Gastroesophageal sphincter (tissue), 4 donors: ENCODE measurements at regions not wholly inside any gene's neighbourhood (a gene's known extent, or its start where the extent isn't known, plus 50 kb on each side); places are given as distances from the start of the nearest gene placed in this dataset.

Source experiments
- ATAC-seq: fragments of 150-250 bp; one replicate; pipeline ENCODE4 v1.9.1; 2016; ENCODE audit warnings: mild to moderate bottlenecking, moderate library complexity
- H3K27ac ChIP-seq, 4 donors: fragments of 200-600 bp; sonication (generic) in 3 of 4; 1 replicate in 3 of 4; 2 replicates in 1 of 4; pipeline ENCODE4 v1.5.1; 2016 to 2019
- H3K27me3 ChIP-seq: fragments of 200-600 bp; sonication (generic); one replicate; pipeline ENCODE4 v1.5.1; 2019
- H3K36me3 ChIP-seq, 2 donors: fragments of 200-600 bp; sonication (generic); one replicate each; pipeline ENCODE4 v1.5.1; 2019; ENCODE audit warnings: control low read depth in 1 of 2
- H3K4me1 ChIP-seq, 3 donors: fragments of 200-600 bp; sonication (generic); 1 replicate in 2 of 3; 2 replicates in 1 of 3; pipeline ENCODE4 v1.5.1; 2016 to 2019; ENCODE audit warnings: control low read depth in 2 of 3
- H3K4me3 ChIP-seq, 2 donors: fragments of 200-600 bp; sonication (generic); one replicate each; pipeline ENCODE4 v1.5.1; 2019; ENCODE audit warnings: mild to moderate bottlenecking in 1 of 2, moderate library complexity in 1 of 2
- H3K9me3 ChIP-seq, 3 donors: fragments of 200-600 bp; sonication (generic); one replicate each; pipeline ENCODE4 v1.5.1; 2017 to 2019; ENCODE audit warnings: control low read depth in 2 of 3
- EP300 ChIP-seq: sonication (generic); formaldehyde crosslinking; IDR thresholded peaks from one replicate; pipeline ENCODE4 v1.6.1; 2017; ENCODE audit warnings: antibody characterized with exemption, mild to moderate bottlenecking
- POLR2A ChIP-seq, 2 donors: fragments of 450-650 bp; IDR thresholded peaks; one replicate each; pipeline ENCODE4 v1.6.1; 2017; ENCODE audit warnings: antibody characterized with exemption in 2 of 2, mild to moderate bottlenecking in 2 of 2, moderate library complexity in 1 of 2
- POLR2AphosphoS5 ChIP-seq: sonication (generic); formaldehyde crosslinking; IDR thresholded peaks from one replicate; pipeline ENCODE4 v1.6.1; 2017; ENCODE audit warnings: antibody characterized with exemption
- WGBS, 2 donors: methylation state at CpG; one replicate each; pipeline ENCODE4 v1.1.5; 2018; ENCODE audit warnings: low coverage in 1 of 2; 5-methylcytosine and 5-hydroxymethylcytosine counted together
- TF ChIP-seq, protein P1 (sequence below), 4 experiments: fragments of 200-600 bp in 2 of 4; fragments of 450-650 bp in 2 of 4; sonication (generic) in 1 of 4; IDR thresholded peaks; one replicate each; pipeline ENCODE4 v1.5.1; 2017 to 2019; ENCODE audit warnings: antibody characterized with exemption in 4 of 4, mild to moderate bottlenecking in 2 of 4, moderate library complexity in 2 of 4

DNA sequence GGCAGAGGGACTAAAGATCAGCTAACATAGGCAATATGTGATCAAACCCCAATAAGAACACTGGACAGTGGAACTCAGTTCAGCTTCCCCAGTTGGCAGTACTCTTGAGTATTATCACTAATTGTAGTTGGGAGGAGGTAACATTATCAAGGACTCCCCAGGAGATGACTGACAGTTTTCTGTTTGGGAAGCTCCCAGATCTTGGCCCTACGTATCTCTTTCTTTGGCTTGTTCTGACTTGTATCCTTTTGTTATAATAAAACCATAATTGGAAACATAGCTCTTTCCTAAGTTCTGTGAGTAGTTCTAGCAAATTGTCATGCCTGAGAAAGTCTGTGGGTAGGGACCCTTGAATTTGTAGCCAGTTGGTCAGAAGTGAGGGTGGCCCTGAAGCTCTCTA lies 316.4 kb downstream of the ZNF621 start:
- no peaks in the 10 kb centered on the region for H3K36me3 ChIP-seq
- TF ChIP-seq EP300: no peak
- WGBS, 2 donors: 67 to 100% methylated on average over 1 of the region's 1 CpG
- peaks cover 0 to 8% (median 0%) of the 10 kb centered on the region in 3 donors for H3K9me3 ChIP-seq
- no peak overlapping the region for H3K4me3 ChIP-seq
- H3K27ac ChIP-seq: no peak overlapping the region
- H3K27me3 ChIP-seq: no peaks in the 10 kb centered on the region
- ATAC-seq: no peak
- H3K4me1 ChIP-seq: no peaks in the 10 kb centered on the region

DNA sequence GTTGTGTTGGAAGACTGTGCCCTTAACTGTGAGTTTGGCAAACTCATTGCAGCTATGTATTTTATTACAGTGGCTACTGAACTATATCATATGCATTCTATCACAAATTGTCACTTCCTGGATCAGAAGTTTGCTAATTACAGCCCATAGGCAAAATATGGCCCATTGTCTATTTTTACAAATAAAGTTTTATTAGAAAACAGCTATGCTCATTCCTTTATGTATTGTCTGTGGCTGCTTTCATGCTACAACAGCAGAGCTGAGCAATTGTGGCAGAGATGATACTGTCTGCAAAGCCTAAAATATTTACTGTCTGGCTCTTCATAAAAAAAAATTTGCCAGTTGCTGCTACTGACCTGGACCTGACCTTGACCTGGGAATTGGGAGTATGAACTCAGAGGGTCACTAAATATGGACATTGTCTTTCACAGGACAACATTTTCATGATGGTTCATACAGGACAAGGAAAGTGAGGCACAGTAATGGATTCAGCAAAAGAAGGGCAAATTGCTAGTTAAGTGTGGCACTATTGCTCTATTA lies 316.9 kb downstream of the ZNF621 start:
- H3K4me1 ChIP-seq: no peaks in the 10 kb centered on the region
- ATAC-seq: no peak
- peaks cover 0 to 8% (median 0%) of the 10 kb centered on the region in 3 donors for H3K9me3 ChIP-seq
- no peaks in the 10 kb centered on the region for H3K27me3 ChIP-seq
- H3K4me3 ChIP-seq: no peak overlapping the region
- no peak overlapping the region for H3K27ac ChIP-seq
- no peak for TF ChIP-seq POLR2AphosphoS5
- no peak for TF ChIP-seq EP300
- TF ChIP-seq, protein P1, sequence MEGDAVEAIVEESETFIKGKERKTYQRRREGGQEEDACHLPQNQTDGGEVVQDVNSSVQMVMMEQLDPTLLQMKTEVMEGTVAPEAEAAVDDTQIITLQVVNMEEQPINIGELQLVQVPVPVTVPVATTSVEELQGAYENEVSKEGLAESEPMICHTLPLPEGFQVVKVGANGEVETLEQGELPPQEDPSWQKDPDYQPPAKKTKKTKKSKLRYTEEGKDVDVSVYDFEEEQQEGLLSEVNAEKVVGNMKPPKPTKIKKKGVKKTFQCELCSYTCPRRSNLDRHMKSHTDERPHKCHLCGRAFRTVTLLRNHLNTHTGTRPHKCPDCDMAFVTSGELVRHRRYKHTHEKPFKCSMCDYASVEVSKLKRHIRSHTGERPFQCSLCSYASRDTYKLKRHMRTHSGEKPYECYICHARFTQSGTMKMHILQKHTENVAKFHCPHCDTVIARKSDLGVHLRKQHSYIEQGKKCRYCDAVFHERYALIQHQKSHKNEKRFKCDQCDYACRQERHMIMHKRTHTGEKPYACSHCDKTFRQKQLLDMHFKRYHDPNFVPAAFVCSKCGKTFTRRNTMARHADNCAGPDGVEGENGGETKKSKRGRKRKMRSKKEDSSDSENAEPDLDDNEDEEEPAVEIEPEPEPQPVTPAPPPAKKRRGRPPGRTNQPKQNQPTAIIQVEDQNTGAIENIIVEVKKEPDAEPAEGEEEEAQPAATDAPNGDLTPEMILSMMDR (IDR thresholded peaks at IDR 0.05): no peak
- no peaks in the 10 kb centered on the region for H3K36me3 ChIP-seq

DNA sequence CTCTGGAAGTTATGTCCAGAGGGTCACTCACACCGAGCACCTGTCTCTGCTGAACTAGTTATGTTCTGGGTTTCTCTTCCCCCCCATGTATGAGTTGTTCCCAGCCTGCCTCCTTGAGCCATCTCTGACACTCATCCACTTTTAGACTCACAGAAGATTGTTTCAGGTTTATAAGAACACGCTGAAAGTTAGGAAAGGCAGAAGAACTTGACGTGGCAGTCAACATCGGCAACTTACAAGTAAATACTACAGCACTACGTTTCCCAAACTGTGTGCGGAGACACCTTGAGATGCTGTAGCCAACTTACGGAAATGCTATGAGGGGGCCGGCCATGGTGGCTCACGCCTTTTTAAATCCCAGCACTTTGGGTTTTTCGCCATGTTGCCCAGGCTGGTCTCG lies 318.0 kb downstream of the ZNF621 start:
- Histone ChIP-seq H3K4me1 (no peaks in the 10 kb centered on the region), H3K27me3 (no peaks in the 10 kb centered on the region), H3K27ac (no peak overlapping the region), H3K36me3 (no peaks in the 10 kb centered on the region), H3K4me3 (no peak overlapping the region), H3K9me3 (peaks cover 0 to 8% (median 0%) of the 10 kb centered on the region in 3 donors)
- 93% methylated on average over 9 to 10 of the region's 11 CpGs for WGBS, 2 donors
- TF ChIP-seq POLR2AphosphoS5 (no peak), POLR2A (IDR thresholded peaks at IDR 0.05) (no peak), EP300 (no peak)
- TF ChIP-seq, protein P1 (IDR thresholded peaks at IDR 0.05): no peak
- ATAC-seq: no peak

DNA sequence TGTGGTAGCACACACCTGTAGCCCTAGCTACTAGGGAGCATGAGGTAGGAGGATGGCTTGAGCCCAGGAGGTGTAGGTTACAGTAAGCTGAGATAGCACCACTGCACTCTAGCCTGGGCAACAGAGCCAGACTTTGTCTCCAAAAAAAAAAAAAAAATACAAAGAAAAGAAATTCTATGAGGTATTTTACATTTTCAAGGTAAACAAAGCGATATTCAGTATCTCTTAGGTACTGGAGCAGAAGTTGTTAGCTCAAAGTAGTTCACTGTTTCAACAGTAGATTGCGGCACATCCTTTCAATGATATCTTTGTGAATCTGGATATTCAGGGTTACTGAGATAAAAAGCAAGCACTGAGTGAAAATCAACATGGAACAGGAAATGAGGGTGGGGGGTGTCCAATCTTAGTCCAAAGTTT lies 318.5 kb downstream of the ZNF621 start:
- no peak for ATAC-seq
- peaks cover 0 to 8% (median 0%) of the 10 kb centered on the region in 3 donors for H3K9me3 ChIP-seq
- H3K4me1 ChIP-seq: no peaks in the 10 kb centered on the region
- no peak for TF ChIP-seq POLR2AphosphoS5
- TF ChIP-seq EP300: no peak
- no peak for TF ChIP-seq POLR2A (IDR thresholded peaks at IDR 0.05)
- TF ChIP-seq, protein P1 (IDR thresholded peaks at IDR 0.05): no peak
- H3K4me3 ChIP-seq: no peak overlapping the region
- H3K36me3 ChIP-seq: no peaks in the 10 kb centered on the region
- 93 to 100% methylated on average over 2 of the region's 2 CpGs for WGBS, 2 donors
- H3K27ac ChIP-seq: no peak overlapping the region
- H3K27me3 ChIP-seq: no peaks in the 10 kb centered on the region

DNA sequence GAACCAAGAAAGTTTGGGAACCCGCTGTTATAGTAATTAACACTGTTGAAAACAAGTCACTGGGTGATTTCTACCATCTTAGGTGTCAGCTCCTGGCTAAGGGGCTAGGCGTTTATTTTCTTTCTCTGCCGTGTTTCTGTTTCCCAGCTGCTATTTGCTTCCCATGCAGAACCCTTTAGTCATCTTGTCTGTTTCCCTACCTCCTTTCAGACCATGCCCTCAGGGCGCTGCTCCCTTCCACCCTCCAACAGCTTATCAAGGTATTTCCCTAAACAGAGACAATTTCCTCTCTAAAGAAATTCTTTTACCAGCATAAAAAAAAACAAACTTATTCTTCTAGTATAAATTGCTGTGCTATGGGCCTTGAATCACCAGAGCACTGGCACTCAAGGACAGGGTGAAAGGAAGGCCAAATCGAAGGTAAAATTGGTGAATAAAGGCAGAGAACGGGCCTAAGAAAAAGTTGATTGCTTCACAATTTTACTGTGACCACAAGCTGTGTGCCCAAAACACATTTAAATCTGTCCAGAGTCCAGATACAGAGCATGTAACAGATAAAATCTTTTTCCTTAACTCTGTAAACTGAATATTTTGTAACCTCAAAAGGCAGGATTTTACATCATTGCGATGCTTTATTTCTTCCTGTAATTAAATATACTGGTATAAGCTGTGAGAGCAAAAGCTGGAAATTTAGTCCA lies 319.2 kb downstream of the ZNF621 start:
- Histone ChIP-seq H3K9me3 (peaks cover 0 to 8% (median 0%) of the 10 kb centered on the region in 3 donors), H3K27ac (no peak overlapping the region), H3K36me3 (no peaks in the 10 kb centered on the region), H3K27me3 (no peaks in the 10 kb centered on the region), H3K4me1 (no peaks in the 10 kb centered on the region), H3K4me3 (no peak overlapping the region)
- no peak for ATAC-seq
- 69 to 75% methylated on average over 6 to 7 of the region's 7 CpGs for WGBS, 2 donors
- TF ChIP-seq POLR2AphosphoS5 (no peak), POLR2A (IDR thresholded peaks at IDR 0.05) (no peak), EP300 (no peak)
- TF ChIP-seq, protein P1 (IDR thresholded peaks at IDR 0.05): no peak
